Dedifferentiated amniotic fluid mesenchymal stem cell (primary cell): ENCODE measurements at regions not wholly inside any gene's neighbourhood (a gene's known extent, or its start where the extent isn't known, plus 50 kb on each side); places are given as distances from the start of the nearest gene placed in this dataset.

Experiments used
- DNase-seq: peaks from one replicate; pipeline ENCODE4 v3.0.0-alpha.2; 2016; ENCODE audit errors: extremely low spot score

DNA sequence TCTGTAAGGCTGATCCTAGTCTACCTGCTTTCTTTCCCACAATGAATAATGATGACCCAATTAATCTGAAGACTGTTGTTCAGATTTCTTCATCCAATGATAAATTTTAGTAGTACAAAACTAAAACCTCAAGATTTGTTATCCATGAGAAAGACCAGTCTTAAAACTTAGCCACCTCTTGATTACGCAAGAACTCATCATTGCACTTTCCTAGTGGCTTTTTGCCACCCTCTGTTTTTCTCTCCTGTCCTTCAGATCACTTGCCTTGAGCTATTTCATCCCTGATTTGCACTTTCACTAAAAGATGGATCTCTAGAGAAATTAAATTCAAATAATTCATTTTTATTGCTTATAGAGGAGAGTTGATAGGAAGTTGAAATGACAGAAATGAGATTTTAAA is 142.7 kb upstream of the RBMS3 start:
- DNase-seq = no peak

DNA sequence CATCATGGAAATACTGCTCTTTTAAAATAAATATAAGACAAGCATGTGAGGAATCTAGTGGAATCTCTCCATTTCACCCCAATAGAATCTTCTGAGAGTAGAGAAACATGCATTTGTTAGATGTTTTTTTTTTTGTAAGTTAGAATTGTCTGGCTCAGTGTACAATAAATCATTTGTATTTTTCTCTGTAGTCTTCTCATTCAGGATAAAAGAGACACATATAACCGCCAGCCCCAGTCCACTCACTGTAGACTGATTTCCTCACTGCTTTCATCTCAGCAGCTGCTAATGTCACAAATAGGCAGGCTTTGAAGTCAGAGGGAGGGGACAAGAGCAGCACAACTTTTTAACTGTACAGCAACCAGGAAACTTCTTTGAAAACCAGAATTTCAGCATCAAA is 140.2 kb upstream of the RBMS3 start:
- no peak for DNase-seq

DNA sequence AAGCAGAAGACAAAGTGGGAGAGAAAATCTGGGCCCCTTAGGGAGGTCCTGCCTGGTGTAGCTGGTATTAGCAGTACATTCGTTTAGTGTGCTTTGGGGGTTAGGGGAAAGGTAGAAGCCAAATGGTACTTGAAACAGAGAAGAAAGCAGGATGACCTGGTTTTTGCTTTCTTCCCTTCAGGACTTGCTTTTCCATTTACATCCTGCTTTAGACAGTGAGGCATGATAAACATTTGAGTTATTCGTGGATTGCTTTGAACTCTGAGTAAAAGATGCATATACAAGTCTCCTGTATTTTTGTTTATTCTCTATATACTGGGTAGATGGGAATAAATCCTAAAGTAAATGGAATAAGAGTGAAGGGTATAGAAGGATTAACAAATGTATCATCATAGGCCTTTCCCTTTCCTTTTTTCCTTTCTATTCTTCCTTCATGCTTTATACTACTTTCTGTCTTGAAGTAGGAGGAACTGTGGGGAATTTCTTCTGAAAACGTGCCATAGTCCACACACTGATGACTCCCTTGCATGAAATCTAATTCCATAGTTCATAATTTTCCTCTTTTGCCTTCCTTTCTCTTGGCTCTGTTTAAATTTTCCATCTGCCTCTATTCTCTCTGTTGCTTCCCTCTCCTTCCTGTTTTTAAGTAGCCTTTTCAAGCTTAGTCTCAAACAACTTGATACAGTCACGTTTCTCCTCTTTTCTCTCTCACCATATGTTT is 139.5 kb upstream of the RBMS3 start:
- no peak for DNase-seq

DNA sequence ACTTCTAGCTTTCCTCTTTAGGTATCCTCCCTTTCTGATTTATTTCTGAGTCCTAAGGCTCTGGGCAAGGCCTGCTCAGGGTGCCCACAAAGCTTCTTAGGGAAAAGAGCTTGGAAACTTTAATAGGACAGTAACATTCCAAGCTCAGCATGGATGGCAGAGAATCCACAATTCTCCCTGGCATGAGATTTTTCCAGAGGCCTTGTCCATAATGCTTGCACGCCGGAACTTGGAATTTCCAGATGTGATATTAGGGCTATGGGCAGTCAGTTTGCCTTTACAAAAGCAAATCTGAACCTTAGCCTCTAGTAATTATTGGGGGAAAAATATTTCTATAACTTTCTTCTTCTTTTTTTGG is 139.0 kb upstream of the RBMS3 start:
- no peak for DNase-seq

DNA sequence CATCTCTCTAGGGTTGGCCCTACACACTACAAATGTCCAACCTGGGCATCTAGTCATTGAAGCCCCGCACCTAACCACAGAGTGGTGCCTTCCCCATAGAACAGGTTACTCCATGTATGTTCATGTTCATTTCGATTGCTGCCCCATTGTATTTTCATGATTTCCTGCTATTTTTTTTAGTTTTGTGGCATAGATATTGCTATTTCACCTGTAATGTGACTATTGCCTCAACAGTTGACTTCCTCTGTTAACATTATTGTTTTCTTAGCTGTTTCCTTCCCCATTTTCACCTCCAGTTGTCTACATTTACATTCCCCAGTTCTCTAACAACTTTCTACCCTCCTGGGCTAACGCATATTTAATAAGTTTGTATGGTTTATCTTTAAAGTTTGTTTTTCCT is 137.7 kb upstream of the RBMS3 start:
- no peak for DNase-seq

DNA sequence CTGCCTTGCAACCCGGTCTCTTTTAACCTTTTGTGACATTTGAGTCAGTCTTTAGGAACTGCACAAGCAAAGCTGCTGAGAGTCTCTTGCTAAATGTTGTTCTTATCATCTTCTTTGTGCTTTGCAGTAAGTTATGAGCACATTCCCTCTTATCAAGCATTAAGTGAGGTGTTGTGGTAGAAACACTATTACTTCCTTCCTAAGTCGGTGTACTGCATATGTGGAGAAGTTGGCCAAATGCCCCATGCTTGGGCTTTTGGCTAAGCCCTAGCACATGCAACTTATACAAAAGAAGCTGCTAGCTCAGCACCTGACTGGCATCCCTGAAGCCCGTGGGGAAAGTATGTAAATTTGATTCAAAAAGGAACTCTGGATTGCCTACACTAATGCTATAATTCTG is 136.5 kb upstream of the RBMS3 start:
- no peak for DNase-seq

DNA sequence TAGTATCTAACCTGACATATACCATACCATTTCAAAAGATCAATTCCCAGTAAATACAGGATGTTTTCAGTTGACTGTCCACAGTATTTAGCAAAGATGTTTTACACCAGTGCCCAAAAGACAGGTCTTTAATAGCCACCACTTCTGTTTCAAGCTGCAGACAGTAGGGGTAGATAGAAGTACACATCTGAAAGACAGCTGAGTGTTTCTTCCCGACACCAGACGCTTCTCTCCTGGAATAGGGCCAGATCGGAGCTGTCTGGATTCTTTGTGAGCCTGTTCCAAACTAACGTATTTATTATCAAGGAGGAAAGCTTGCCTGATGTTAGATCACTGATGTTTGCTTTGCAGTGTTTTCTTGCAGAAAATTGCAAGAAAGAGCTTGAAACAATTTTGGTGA is 136.1 kb upstream of the RBMS3 start:
- DNase-seq = no peak

DNA sequence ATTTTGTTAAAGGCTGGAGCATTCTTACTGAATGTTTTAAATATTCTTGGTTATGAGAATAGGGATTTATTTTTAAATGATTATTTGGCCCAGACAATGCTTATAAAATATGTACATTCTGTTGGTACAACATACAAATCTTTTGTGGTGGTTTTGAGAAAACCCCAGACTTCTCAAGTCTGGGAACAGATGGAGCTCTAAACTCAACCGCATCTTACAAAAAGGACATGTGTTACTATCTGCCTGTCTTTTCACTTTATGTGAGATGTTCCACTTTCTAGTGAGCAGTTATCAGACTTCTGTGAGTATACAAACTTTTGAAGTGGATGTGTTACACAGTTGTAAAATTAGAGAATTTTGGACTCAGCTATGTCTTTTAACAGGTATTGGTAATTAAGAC is 135.5 kb upstream of the RBMS3 start:
- DNase-seq = no peak

DNA sequence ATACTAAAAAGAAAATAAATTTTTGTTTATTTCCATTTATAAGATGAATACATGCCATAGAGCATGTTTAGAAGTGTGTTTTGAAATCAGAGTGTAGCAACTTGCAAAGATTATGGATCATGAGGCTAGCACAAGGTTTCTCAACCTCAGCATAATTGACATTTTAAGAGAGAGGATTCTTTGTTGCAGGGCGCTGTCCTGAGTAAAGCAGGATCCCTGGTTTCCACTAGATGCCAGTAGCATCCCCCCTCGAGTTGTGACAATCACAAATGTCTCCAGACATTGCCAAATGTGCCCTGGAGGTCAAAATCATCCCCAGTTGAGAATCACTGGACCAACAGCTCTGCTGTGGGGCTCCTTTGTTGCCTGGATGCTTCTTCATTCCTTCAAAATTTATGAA is 128.5 kb upstream of the RBMS3 start:
- DNase-seq = no peak

DNA sequence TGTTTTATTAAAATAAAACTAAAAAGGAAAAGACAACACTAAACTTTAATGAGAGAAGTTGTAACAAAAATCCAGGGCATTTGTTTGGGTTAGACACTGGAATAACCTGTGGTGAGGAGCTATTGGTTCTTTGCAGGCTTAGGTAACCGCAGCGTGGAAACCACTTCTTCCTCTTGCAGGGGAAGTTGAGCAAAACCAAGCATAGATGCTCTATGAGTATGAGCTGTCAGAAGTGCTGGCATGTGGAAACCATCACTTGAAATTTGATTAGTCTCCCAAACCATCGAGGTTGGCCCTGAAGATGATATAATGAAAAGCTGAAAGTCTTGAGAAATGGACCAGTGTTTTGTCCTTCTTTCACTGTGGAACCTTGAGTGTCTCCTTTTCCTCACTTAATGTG is 127.1 kb upstream of the RBMS3 start:
- no peak for DNase-seq

DNA sequence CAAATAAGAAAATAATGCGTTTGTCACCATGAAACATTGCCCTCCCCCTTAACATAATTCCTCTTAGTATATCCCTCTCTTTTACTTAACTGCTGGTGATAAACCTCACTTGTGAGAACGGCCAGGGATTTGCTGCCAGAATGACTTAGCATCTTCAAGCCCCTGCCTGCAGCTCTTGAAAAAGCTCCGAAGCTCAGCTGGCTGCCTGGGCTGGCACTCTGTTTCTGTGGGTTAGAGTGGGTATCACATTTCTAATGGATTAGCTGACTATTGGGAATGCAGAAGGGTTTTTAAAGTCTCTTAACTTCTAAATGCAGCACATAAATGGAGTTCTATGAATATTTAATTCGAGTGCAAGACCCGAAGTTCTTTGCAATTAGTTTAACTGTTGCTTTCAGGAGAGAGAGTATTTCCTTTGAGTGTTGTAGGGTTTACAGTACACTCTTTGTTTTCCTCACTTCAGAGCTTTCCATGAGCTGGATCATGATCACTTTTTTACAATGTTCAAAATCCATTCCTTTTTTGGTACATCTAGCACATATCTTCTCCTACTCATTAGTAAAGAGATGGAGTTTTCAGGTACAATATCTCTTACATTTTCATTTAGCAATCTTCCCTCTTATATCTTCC is 124.7 kb upstream of the RBMS3 start:
- DNase-seq = no peak

DNA sequence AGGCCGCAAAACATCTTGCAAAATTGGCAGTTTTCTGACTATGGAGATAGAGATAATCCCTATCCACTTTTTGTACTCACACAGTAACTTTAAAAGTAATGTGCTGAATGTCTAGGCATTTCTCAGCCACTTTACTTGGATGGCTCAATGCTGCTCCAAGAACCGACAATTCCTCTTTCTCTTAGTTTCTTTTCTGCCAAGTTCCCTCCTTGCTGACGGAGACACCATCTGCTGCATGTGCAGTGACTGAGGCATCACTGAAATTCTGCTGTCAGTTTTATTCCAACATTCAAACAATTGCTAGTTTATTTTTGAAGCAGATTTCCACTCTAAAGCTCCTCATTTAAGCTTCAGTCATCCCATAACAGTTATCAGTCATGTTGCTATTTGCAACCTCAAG is 116.0 kb upstream of the RBMS3 start:
- DNase-seq = no peak

DNA sequence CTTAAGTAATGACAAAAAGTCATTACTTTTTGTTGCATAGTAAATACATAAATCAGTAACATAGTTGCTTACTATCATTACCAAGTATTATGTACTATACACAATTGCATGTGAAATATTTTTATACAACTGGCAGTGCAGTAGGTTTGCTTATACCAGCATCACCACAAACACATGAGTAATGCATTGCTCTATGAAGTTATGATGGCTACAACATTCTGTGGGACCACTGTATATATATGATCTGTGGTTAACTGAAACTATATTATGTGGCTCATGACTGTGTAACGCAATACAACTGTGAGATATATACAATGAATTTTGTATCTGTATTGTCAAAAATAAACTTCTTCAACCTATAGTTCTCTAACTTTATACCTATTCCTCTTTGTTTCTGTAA is 113.7 kb upstream of the RBMS3 start:
- no peak for DNase-seq

DNA sequence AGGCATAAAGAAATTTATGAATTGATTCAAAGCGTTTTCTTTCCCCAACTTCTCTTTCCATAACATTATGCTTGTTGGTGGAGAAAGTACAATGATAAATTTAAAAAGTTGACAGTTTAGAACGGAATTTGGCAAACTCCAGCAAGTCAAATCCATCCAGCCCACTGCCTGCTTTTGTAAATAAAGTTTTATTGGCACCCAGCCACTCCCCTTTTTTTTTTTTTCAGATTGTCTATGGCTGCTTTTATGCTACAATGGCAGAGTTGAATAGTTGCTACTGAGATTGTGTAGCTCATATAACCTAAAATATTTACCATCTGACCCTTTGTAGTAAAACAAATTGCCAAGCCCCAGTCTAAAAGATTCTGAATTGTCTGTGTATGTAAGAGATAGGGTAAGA is 112.8 kb upstream of the RBMS3 start:
- DNase-seq = no peak

DNA sequence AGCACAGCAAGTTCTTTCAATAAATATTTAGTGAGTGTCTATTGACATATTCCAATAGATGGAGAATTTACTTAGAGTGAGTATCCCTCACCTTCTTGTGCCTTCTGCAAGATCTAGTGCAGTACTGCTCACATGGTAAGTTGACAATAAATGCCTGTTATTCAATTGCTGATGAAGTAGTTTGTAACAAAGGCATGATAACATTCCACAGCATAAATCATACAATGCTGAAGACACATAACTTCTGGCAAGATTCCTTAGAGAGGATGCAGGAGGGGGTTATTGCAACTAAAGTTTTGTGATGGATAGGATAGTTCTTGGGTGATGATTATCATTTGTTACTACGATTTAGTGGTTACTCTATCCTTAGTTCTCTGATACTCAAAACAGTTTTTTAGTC is 112.2 kb upstream of the RBMS3 start:
- DNase-seq = no peak

DNA sequence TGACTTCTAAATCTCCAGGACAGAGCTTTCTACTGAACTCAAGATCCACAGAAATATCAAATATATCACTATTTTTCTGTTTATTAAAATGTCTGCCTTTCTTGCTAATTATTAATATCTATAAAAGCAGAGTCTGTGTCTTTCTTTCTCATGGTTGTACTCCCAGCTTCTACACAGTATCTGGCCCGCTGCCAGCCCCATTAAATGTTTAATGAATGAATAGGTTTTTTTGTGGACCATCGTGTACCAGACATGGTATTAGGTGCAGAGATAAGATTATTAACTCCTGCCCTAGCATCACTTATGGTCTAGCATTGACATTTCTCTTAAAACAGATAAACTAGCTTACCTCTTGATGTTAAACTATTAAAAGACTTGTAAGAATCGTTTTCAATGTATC is 111.4 kb upstream of the RBMS3 start:
- no peak for DNase-seq

DNA sequence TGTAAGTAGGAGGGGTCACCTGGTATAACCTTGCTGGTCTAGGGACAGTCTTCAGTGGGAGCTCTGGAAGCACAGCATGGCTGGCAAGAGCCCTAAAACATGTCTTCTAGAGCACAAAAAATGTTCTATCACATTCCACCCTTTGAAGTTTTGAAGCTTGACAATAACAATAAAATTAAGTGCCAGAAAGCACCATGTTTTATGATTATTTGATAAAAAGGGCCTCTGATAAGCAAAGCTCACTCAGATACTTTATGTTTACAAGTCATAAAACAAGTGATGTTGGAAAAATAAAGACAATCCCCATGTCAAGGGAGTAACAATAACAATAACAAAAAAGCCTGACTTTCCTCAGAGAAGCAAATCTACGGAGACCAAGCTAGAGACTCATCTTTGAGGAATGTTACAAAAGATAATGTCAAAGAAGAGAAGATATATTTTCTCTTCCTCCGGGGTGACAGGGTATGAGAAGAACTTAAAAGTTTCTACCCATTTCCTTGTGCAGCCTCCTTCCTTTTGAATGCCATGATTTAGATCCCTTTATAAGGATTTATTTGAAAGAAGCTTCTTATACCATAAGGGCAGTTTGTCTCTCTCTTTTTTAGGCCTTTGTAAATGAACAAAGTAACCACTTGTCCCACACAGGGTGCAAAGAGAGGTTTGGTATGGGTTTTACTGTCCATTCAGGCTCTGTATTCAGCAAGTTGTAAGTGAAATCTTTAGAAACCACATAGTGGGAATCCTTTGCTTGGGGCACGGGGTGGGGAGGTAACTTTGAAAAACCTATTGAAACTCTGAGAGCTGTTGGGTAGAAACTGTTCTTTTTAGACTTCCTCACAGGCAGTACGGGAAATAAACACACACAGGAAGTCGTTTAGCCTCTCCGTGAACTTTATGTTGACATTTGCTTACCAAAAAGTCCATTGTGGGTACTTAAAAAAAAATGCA is 109.6 kb upstream of the RBMS3 start:
- DNase-seq = peak; percentile 22

DNA sequence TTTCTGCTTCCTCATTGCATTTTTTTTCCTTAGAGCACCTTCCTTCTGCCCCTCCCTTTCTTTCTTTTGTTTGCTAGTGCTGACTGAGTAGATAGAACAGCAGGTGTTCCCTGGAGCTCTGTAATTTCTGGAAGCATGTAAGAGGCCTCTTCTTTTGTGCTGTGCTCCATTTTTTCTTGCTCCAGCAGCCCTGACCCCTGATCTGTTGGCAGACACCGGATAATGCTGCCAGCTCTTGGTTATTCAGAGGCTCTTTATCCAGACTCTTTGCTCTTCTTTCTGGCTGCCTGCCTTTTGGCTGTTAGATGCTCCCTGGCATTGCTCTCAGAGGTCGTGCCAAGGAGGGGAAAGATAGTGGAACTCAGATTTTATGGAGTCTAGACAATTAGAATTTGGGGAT is 104.4 kb upstream of the RBMS3 start:
- no peak for DNase-seq

DNA sequence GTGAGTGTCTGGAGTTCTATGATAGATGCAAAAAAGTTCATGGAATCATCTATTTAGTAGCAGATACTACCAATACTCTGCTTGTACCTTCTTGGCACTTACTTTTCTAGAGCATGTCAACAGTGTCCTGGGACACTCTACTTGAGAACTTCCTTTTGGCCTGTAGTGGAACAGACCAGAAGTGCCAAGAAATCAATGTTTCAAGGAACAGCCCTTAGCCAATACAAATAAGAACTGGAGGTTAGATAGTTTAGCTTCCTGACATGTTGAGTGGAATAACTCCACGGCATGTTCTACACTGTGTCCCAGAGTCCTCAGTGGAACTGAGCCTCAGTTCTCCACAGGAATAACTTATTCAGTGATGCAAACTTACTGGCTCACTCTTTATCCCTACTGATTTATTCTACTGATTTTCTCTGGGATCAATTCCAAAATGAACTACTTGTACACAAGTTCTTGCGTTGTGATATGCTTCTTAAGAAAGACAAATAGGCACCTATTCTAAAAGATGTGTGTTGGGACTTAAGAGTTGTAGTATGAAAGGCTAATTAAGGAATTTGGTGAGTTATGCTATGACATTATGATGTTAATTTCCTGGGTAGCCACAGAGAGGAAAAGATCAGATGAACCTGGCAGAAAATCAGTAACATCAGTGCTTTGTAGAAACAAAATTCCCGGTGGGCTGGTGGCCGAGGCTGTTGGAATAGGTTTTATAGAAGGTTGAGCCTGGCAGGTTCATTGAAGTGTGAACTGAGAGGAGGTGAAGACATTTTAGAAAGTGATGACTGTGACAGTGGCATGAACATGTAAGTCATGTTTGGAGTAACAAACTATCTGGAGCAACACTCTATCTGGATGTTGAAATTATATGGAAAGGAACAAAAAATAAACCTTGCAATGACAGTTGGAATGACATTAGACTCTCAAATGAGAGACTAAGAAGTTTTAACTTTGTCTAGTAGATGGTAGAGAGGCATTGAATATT is 101.8 kb upstream of the RBMS3 start:
- no peak for DNase-seq

DNA sequence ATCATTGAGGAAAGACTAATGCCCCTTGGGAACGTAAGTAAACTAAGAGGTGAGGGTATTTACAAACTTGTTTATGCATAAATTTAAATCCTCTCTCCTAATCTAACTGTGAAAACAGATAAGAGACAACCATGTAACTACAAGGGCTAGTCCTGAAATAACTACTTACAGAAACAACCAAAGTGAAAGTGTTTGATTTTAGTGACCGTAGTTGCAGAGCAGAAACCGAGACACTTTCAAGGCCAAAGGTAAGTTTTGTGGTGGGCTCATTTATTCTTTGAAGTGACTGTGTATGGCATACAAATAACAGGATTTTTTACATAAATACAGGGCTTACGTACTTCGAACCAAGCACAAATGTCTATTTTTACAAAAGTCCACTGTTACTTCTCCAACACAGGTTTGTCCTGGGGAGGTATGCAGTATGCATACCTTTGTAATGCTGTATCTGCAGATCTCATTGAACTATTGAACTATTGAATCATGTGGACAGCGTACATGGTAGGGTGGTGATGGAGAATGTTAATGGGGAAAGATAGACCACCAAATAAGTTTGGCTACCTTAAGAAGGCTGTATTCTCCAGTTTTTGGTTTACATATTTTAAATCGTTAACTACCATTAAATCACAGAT is 99.6 kb upstream of the RBMS3 start:
- no peak for DNase-seq

DNA sequence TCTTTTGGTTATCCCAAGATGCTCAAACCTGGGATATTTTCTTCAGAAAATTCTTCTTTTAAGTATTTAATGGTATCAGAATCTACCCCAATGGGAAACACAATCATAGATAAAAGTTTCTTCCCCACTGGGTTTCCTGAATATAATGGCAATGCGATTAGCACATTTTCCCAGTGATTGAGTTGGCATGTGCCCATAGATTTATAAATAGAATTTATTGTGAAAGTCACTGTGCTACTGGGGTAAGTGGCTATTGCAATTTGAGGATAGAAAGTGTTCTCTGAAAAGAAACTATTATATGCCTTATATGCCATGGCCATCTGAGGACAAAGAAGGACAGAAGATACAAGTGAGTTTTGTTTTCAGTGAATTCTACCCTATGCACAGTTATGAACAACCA is 99.0 kb upstream of the RBMS3 start:
- DNase-seq = no peak
